ENCODE measurements at regions not wholly inside any gene's neighbourhood (a gene's known extent, or its start where the extent isn't known, plus 50 kb on each side); places are given as distances from the start of the nearest gene placed in this dataset.

- TF ChIP-seq ZNF331 (CRISPR knock-in tag; IDR thresholded peaks at IDR 0.05) (no peak), MYC (CRISPR knock-in tag; IDR thresholded peaks at IDR 0.05; ENCODE audit: borderline replicate concordance) (no peak), REST (IDR thresholded peaks at IDR 0.05; ENCODE audit: borderline replicate concordance in 1 of 2, low read depth in 1 of 2, low read length in 2 of 2) (no peak), CEBPZ (IDR thresholded peaks at IDR 0.05; ENCODE audit: low read length) (no peak), FOXP1 (IDR thresholded peaks at IDR 0.05) (no peak), FOXP1 (CRISPR knock-in tag; IDR thresholded peaks at IDR 0.05) (no peak), POLR2A (IDR thresholded peaks at IDR 0.05; ENCODE audit: insufficient read depth in 1 of 2, low read depth in 2 of 2, low read length in 2 of 2) (no peak), ZIK1 (CRISPR knock-in tag; IDR thresholded peaks at IDR 0.05; ENCODE audit: borderline replicate concordance, low read depth) (no peak)
Measured at GRCh38 chr14:101035466-101036225, 132.1 kb upstream of the RTL1 start.
